HG02840 (cell line): ENCODE measurements at regions not wholly inside any gene's neighbourhood (a gene's known extent, or its start where the extent isn't known, plus 50 kb on each side); places are given as distances from the start of the nearest gene placed in this dataset.
"Not testable (repeated sequence)": the region's sequence is repeated elsewhere in the genome, so short reads cannot be mapped to it uniquely, and the experiment has no call there.

Experiments
- ATAC-seq: cut with Tn5 transposase; IDR thresholded peaks from one replicate; pipeline ENCODE4 v1.9.1; 2021; ENCODE audit warnings: mild to moderate bottlenecking, moderate library complexity, moderate number of reproducible peaks; ENCODE audit not compliant: unreplicated experiment, low FRiP score

DNA sequence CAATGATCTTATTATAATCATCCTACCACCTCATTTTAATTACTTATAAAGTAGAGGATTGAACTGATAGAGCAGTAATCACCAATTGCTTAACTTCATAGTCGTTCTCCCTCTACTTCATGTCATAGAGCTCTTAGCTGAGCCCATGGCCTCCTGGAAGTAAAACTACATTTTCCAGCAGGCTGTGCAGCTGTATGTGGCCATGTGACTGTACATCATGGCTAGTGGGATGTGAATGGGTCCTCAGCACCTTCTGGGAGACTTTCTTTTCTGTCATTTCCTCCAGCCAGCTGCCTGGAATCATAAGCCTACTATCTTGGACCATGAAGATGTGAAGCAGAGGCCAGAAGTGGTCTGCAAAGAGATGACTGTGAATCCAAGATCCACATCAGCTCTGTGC, 128.7 kb upstream of the SKOR2 start:
- no peak for ATAC-seq

- ATAC-seq: no peak
Observed at GRCh38 chr18:47373465-47373864, 122.0 kb upstream of the SKOR2 start.

DNA sequence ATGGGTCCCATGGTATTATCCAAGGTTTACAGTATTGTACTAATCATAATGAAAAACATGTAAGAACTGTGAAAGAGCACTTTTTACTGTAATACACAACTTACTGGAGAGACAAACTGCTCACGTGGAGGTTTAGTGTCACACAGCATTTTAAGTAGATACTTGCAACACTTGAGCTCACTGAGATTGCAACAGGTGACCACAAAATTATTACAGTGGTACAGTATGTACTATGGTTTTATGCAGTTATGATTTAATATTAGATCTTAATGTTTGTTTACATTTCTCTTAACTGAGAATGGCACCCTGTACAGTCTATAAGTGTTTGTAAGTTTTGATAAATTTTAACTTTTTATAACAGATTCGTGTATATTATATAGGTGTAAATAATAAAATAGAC, 118.6 kb upstream of the SKOR2 start:
- ATAC-seq: no peak

DNA sequence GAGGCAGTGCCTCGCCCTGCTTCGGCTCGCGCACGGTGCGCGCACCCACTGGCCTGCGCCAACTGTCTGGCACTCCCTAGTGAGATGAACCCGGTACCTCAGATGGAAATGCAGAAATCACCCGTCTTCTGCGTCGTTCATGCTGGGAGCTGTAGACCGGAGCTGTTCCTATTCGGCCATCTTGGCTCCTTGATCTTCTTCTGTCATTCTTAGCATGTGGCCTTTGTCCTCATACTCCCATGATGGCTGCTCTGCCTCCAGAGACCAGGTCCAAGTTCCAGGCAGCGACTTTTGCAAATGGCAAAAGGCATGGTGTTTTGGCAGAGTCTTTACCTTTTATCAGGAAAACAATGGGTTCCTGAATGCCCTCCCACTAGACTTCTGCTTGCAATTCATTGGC, 102.6 kb upstream of the SKOR2 start:
- not testable (repeated sequence) for ATAC-seq

- ATAC-seq: no peak
Observed at GRCh38 chr18:47346016-47346415, 94.6 kb upstream of the SKOR2 start.

GRCh38 chr18:47345291-47345690, 93.8 kb upstream of the SKOR2 start:
- ATAC-seq: no peak

GRCh38 chr18:47343291-47343690, 91.8 kb upstream of the SKOR2 start:
- ATAC-seq: no peak

GRCh38 chr18:47342566-47342965, 91.1 kb upstream of the SKOR2 start:
- ATAC-seq: no peak

- ATAC-seq: no peak
Observed at GRCh38 chr18:47341678-47342077, 90.2 kb upstream of the SKOR2 start.

- ATAC-seq: no peak
Observed at GRCh38 chr18:47334966-47335365, 83.5 kb upstream of the SKOR2 start.

- no peak for ATAC-seq
Observed at GRCh38 chr18:47333926-47334635, 82.6 kb upstream of the SKOR2 start.

- no peak for ATAC-seq
Observed at GRCh38 chr18:47331641-47332040, 80.2 kb upstream of the SKOR2 start.

- no peak for ATAC-seq
Observed at GRCh38 chr18:47331026-47331425, 79.6 kb upstream of the SKOR2 start.

- ATAC-seq: no peak
Observed at GRCh38 chr18:47323158-47323557, 71.7 kb upstream of the SKOR2 start.

DNA sequence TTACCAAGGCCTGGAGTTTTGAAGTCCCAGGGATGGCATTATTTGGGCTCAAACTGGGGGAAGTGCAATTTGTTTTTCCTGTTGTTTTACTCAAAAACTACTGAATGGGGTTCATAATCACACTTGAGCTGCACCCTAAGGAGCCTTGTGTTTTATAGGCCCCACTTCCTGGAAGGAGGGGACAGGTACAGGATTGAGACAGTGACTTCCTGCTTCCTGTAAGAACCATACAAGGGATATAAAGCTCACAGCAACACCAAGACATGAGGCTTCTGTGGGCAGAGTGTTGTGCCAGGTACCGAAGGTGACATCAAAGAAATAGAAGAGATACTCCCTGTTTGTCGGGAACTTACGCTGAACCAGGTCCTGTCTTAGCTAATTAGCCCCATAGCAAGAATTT, 70.4 kb upstream of the SKOR2 start:
- no peak for ATAC-seq

DNA sequence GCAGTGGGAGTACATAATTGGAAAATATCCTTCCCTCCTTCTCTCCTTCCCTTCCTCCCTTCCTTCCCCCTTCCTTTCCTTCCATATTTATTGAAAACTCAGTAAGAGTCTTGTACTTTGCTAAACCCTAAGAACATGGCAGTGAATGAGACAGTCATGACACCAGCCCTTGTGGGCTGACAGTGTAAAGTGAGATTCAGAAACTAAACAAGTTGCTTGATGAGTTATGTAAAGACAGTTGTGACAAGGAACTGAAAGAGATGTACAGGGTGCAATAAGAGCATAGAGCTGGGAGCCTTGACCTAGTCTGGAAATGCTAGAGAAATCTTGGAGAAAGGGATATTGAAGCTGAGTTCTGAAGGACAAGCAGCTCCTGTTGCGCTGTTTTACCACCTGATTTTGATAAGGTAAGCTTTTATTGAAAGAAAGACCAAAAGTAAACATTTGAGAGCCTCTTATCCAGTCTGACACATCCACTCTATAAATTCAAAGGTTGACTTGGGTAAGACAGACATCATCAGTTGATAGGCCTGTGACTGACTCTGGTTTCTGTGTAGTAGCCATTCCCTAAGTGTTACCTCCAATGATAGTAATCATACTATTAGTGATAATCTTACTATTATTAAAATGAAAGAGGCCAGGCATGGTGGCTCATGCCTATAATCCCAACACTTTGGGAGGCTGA, 66.5 kb upstream of the SKOR2 start:
- no peak for ATAC-seq

GRCh38 chr18:47316924-47317323, 65.5 kb upstream of the SKOR2 start:
- ATAC-seq: no peak

GRCh38 chr18:47313901-47314300, 62.4 kb upstream of the SKOR2 start:
- ATAC-seq: no peak

- ATAC-seq: no peak
Observed at GRCh38 chr18:47311585-47311984, 60.1 kb upstream of the SKOR2 start.
